ENCODE measurements at regions not wholly inside any gene's neighbourhood (a gene's known extent, or its start where the extent isn't known, plus 50 kb on each side); places are given as distances from the start of the nearest gene placed in this dataset.

- Histone ChIP-seq H3K27me3 (no peaks in the 10 kb centered on the region), H3K27ac (no peak overlapping the region), H3K4me1 (peaks cover 0 to 5% of the 10 kb centered on the region in 2 donors), H3K36me3 (no peaks in the 10 kb centered on the region), H3K9me3 (no peaks in the 10 kb centered on the region), H3K4me3 (replicated peaks in 1 of 3) (no peak overlapping the region)
- 81 to 82% methylated on average over 9 of the region's 10 CpGs for WGBS, 2 donors
- no peak for TF ChIP-seq POLR2A (IDR thresholded peaks at IDR 0.05)
- TF ChIP-seq, protein P1, sequence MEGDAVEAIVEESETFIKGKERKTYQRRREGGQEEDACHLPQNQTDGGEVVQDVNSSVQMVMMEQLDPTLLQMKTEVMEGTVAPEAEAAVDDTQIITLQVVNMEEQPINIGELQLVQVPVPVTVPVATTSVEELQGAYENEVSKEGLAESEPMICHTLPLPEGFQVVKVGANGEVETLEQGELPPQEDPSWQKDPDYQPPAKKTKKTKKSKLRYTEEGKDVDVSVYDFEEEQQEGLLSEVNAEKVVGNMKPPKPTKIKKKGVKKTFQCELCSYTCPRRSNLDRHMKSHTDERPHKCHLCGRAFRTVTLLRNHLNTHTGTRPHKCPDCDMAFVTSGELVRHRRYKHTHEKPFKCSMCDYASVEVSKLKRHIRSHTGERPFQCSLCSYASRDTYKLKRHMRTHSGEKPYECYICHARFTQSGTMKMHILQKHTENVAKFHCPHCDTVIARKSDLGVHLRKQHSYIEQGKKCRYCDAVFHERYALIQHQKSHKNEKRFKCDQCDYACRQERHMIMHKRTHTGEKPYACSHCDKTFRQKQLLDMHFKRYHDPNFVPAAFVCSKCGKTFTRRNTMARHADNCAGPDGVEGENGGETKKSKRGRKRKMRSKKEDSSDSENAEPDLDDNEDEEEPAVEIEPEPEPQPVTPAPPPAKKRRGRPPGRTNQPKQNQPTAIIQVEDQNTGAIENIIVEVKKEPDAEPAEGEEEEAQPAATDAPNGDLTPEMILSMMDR (IDR thresholded peaks at IDR 0.05): no peak
- intact Hi-C loops (cut with DNase I): no loop called here
- no peak for DNase-seq
Observed at GRCh38 chrX:118211891-118212816, 95.5 kb upstream of the KLHL13 start.

DNA sequence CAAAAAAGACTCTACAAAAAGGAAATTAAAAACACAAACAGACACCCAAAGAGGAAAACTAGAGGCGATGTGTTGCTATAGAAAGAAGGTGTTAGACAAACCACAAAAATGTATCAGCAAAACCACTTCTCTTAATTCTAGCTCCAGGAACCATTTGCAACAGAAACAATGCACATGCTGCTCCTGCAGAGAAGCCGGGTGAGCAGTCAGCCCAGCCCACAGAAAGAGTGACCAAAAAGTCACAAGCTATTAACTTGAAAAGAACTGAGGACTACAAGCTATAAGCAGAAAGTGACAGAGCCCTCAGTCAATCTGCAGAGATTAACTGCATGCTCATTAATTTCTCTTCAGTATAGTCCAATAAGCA, 96.2 kb upstream of the KLHL13 start:
- H3K9me3 ChIP-seq: no peaks in the 10 kb centered on the region
- TF ChIP-seq, protein P1 (IDR thresholded peaks at IDR 0.05): no peak
- no peak for TF ChIP-seq POLR2A (IDR thresholded peaks at IDR 0.05)
- no peaks in the 10 kb centered on the region for H3K27me3 ChIP-seq
- H3K27ac ChIP-seq: no peak overlapping the region
- peaks cover 0 to 5% of the 10 kb centered on the region in 2 donors for H3K4me1 ChIP-seq
- no peaks in the 10 kb centered on the region for H3K36me3 ChIP-seq
- 77 to 88% methylated on average over 2 of the region's 2 CpGs for WGBS, 2 donors
- no peak overlapping the region for H3K4me3 ChIP-seq (replicated peaks in 1 of 3)
- no peak for DNase-seq
- intact Hi-C loops (cut with DNase I): no loop called here

GRCh38 chrX:118215346-118215745, 98.7 kb upstream of the KLHL13 start:
- 52 to 59% methylated on average over 2 of the region's 2 CpGs for WGBS, 2 donors

GRCh38 chrX:118216087-118216486, 99.5 kb upstream of the KLHL13 start:
- Histone ChIP-seq H3K4me3 (replicated peaks in 1 of 3) (no peak overlapping the region), H3K9me3 (no peaks in the 10 kb centered on the region), H3K4me1 (peaks cover 0 to 5% of the 10 kb centered on the region in 2 donors), H3K27ac (no peak overlapping the region), H3K36me3 (no peaks in the 10 kb centered on the region), H3K27me3 (no peaks in the 10 kb centered on the region)
- intact Hi-C loops (cut with DNase I): no loop called here
- no peak for TF ChIP-seq POLR2A (IDR thresholded peaks at IDR 0.05)
- TF ChIP-seq, protein P1 (IDR thresholded peaks at IDR 0.05): no peak
- WGBS, 2 donors: 5 to 7% methylated on average over 3 of the region's 3 CpGs
- no peak for DNase-seq

More at GRCh38 chrX:118215346-118215745, 98.7 kb upstream of the KLHL13 start:
- Histone ChIP-seq H3K27me3 (no peaks in the 10 kb centered on the region), H3K4me3 (replicated peaks in 1 of 3) (no peak overlapping the region), H3K36me3 (no peaks in the 10 kb centered on the region), H3K4me1 (peaks cover 0 to 5% of the 10 kb centered on the region in 2 donors), H3K9me3 (no peaks in the 10 kb centered on the region), H3K27ac (no peak overlapping the region)
- no peak for DNase-seq
- TF ChIP-seq, protein P1 (IDR thresholded peaks at IDR 0.05): no peak
- TF ChIP-seq POLR2A (IDR thresholded peaks at IDR 0.05): no peak
- intact Hi-C loops (cut with DNase I): no loop called here

- Histone ChIP-seq H3K9me3 (no peaks in the 10 kb centered on the region), H3K27me3 (no peaks in the 10 kb centered on the region), H3K36me3 (no peaks in the 10 kb centered on the region), H3K4me3 (replicated peaks in 1 of 3) (no peak overlapping the region), H3K27ac (no peak overlapping the region), H3K4me1 (peaks cover 0 to 5% of the 10 kb centered on the region in 2 donors)
- TF ChIP-seq, protein P1 (IDR thresholded peaks at IDR 0.05): no peak
- TF ChIP-seq POLR2A (IDR thresholded peaks at IDR 0.05): no peak
- intact Hi-C loops (cut with DNase I): no loop called here
- 26 to 44% methylated on average over 3 to 5 of the region's 5 CpGs for WGBS, 2 donors
- peak; percentile 3 to 21 for DNase-seq
Observed at GRCh38 chrX:118216509-118216908, 99.9 kb upstream of the KLHL13 start.
